Activated CD4-positive, CD25-positive, alpha-beta regulatory T cell treated with anti-CD3 and anti-CD28 coated beads, Interleukin-2, amount 50 U/mL, for 24 hours (primary cell): ENCODE measurements at regions not wholly inside any gene's neighbourhood (a gene's known extent, or its start where the extent isn't known, plus 50 kb on each side); places are given as distances from the start of the nearest gene placed in this dataset.
A peak's percentile ranks its signal among the peaks of the same experiment; 100 is the strongest.
"Not testable (repeated sequence)": the region's sequence is repeated elsewhere in the genome, so short reads cannot be mapped to it uniquely, and the experiment has no call there.

Experiments
- ATAC-seq, 2 donors: fragments of 150-1000 bp; cut with Tn5 transposase; one replicate each; pipeline ENCODE4 v1.10.0; 2021; ENCODE audit warnings: mild to moderate bottlenecking in 1 of 2, moderate library complexity in 1 of 2

DNA sequence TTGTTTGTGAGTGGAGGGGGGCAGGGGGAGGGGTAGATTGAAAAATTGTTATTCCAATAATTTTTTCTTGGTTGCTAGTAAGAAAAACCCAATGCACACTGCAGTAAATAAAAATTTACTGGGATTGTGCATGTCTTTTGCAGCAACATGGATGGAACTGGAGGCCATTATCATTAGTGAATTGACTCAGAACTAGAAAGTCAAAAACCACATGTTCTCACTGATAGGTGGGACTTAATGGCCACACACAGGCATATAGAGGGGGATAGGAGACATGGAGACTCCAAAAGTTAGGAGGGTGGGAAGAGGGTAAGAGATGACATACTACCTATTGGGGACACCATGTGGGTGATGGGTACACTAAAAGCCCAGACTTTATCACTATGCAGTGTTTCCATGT, 67.2 kb downstream of the BUB3 start:
- ATAC-seq: no peak

DNA sequence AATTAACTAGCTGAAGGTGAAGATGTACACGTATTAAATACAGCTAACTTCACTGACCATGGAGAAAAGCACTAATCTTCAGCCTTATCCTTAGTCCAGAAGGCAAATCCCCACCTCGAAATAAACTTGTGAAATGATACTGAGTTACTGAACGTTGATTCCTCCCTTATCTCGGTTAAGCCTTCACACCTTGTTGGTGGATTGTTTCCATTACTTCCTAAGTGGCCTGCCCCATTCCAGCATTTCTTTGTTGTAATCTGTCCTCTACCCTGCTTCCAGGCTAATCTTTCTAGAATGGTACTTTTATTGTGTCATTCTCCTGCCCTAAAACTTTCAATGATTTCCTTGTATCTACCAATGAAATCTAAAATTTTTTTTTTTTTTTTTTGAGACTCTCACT, 68.6 kb downstream of the BUB3 start:
- no peak for ATAC-seq

DNA sequence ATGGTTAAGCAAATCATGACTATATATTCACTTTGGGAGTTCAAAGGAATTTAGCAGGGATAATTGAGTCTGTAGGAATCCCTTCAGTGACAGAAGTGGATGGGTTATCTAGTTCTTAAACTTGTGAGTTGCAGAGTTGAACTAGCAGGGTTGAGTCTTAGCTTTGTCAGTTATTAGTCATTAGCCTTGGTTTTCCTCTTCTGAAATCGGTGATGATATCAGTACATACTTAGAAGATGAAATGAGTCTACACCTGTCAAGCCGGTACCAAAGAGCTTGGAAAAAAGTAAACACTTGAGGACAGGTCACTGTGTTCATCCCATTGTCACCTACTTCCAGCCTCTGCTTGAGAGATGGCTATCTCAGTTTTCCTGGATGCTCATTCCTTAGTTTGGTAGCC, 73.5 kb downstream of the BUB3 start:
- no peak for ATAC-seq

DNA sequence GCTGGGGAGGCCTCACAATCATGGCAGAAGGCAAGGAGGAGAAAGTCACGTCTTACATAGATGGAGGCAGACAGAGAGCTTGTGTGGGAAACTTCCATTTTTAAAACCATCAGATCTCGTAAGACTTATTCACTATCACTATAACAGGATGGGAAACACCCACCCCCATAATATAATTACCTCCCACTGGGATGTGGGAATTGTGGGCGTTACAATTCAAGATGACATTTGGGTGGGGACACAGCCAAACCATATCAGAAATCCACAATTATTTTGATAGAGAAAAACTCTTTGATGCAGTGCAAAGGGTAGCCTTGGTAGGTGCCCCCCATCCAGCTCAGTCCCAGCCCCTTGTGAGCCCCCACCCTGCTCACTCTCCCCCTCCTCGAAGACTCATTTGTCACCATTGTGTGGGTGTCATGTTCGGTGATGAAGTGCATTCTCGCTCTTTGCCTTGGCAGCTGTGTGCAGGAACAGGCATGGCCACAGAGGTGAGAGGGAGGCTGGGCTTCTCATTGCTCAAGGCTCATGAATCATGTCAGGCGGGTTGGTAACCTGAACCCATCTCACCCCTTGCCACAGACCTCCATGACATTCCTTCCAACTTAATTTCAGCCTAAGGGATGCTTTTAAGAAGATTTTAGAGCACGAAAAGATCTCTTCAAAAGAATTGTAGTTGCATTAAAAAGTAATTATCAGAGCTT, 75.9 kb downstream of the BUB3 start:
- no peak for ATAC-seq

DNA sequence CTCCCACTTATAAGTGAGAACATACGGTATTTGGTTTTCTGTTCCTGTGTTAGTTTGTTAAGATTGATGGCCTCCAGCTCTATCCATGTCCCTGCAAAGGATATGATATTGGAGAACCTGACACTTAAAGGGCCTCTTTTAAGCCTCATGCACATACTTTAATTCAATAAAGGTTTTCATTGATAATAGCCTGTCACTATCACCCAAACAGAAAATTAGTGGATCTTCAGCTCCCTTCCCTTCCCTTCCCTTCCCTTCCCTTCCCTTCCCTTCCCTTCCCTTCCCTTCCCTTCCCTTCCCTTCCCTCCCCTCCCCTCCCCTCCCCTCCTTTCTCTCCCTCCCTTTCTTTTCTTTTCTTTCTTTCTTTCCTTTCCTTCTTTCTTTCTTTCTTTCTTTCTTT, 78.7 kb downstream of the BUB3 start:
- not testable (repeated sequence) for ATAC-seq

DNA sequence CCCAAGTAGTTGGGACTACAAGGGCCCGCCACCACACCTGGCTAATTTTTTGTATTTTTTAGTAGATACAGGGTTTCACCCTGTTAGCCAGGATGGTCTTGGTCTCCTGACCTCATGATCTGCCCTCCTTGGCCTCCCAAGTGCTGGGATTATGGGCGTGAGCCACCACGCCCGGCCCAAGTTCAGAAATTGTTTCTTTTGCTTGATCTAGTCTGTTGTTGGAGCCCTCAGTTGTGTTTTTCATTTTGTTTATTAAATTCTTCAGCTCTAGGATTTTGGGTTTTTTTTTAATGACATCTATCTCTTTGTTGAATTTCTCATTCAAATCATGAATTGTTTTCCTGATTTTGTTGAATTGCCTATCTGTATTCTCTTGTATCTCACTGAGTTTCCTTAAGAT, 80.8 kb downstream of the BUB3 start:
- ATAC-seq: not testable (repeated sequence)

DNA sequence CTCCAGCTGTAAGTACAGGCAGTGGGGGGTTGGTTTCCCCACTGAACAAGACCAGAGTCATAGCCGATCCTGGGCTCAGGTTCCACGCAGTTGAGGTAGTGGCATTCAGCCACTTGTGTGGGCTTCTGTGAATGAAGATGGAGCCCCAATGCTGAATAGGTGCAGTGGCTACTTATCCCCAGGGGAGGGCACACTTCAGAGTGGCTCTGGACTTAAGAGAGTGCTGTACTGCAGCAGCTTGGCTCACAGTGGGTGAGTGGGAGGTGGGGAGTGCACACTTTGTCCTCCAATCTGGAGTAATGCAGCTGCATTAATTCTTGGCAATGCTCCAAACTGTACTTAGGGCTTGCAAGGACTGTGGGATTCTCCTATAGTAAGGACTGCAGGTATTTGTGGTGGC, 81.9 kb downstream of the BUB3 start:
- ATAC-seq: no peak

DNA sequence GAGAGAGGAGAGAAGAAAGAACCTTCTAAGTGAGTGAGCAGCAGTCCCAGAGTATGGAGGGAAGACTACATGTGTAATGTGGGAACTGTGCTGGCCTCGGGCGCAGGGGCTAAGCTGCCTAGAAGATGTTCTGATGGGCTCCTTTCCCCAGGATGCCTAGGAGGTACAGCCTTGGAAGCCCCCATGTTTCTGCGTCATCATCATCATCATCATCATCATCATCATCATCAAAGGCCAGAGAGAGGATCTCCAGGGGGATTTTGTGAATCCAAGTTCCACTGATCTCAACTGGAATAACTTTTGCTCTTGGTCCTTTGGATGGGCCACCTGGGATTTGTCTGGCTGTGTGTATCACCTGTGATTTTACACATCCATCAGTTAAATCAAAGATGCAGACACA, 86.0 kb downstream of the BUB3 start:
- no peak for ATAC-seq

DNA sequence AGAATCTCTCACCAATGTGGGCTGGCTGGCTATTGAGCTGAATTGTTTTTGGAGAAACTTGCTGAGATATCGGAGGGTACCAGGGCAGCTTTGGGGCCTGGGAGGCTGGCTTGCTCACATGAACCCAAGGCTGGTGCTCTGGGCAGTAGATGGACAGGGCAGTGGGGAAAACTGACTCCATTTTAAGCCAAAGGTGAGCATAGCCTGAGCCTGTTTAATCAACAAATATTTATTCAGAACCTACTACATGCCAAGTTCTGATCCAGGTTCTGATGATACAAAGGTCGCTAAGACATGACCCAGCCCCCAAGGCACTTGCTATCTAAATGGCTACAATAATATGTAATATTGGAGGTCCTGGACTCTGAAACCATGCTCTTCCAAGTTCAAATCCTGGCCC, 86.6 kb downstream of the BUB3 start:
- no peak for ATAC-seq

DNA sequence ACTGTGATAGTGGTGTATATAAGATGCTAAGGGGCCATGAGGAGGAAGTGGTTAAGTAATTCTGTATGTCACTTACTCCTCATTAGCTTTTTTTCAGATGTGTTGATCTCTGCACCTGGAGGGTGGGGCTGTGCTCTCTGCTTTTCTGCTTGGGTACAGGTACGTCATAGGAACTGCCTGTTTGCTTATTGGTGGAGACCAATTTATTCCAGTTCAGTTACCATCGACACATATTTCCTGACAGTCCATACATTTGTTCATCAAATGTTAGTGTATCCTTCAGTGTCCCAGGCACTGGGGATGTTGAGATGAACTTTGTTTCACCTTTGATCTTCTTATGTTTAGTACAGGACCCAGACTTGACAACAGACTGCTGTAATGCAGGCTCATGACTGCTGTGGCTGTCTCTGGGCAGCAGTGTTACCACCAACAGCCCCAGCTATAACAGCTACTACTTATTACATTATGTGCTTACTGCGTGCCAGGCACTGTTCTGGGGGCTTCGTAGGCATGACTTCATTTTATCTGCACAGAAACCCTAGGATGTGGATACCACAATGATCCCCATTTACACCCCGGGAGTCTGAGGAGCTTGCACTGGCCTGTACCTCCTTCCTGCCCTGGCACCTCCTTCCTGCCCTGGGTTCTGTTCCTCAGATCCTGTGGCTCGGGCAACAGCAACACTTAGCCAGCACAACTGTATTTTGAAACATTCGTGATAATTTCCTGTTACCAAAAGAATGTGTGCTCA, 87.4 kb downstream of the BUB3 start:
- peak; percentile 87 to 93 for ATAC-seq

DNA sequence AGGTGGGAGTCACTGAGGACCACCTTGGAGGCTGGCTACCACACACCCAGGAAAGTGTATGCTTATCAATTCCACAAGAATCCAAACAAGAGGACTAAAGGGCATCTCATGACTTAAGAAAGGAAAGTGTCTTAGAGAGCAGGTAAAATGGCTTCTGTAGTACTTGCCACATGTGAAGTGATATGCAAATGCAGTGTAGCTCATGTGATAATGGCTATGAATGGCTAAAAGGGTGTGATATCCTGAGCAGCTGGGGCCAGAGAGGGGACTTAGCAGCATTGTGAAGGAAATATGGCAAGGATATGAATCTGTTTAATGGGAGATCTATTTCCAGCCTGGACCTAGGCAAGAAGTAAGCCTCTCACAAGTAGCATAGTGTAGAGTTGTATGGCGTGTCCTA, 90.5 kb downstream of the BUB3 start:
- ATAC-seq: no peak

DNA sequence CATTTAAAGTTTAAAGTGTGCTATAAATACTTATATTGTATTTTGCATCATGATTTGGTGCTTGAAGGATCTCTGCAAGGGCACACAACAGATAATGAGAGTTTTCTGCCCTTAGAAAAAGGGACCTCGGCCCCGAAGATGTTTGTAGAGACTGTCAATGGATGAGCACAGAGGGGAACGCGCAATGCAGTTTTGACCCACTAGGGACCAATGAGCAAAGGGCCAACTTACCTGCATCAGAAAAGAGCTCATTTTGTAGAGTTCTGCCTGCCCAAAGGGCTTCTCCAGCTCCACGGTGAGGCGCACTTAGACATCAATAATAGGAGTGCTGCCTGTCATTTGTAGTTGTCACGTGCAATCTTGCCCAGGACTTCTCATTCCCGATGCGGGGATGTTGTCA, 91.1 kb downstream of the BUB3 start:
- ATAC-seq: no peak

DNA sequence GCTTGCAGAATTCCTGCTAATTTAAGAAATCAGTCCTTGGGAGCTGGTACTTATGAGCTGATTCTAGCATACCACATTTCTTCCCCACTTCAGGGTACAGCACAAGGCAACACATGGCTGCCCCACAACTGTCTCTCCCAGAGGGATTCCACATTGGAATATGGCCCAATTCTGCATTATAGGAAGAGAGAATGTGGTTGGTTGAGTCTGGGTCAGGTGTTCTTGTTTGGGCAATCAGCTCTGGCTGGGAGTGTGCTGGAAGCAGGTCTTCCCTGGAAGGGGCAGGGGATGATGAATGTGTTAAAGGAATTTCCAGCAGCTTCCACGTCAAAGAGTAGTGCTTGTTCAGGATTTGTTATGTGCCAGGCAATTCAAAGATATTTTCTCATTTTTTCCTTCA, 95.7 kb downstream of the BUB3 start:
- no peak for ATAC-seq

DNA sequence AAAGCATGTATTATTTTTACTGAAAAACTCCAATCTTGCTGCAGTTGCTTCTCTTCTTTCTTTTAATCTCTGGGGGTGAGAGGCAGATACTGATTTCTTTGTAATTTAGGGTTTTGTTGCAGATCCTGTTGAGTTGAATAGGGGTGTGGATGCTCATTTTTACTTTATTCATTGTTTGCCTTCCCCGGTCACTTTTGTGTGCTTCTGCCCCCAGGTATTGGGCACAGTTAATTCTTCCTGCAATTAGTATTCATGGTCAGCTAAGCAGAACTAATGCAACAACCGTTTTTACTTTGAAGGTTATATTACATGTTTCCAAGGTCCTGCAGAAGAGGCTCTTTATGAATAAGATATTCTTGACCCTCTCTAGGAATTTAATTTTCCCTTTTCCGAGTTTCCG, 96.4 kb downstream of the BUB3 start:
- ATAC-seq: no peak

DNA sequence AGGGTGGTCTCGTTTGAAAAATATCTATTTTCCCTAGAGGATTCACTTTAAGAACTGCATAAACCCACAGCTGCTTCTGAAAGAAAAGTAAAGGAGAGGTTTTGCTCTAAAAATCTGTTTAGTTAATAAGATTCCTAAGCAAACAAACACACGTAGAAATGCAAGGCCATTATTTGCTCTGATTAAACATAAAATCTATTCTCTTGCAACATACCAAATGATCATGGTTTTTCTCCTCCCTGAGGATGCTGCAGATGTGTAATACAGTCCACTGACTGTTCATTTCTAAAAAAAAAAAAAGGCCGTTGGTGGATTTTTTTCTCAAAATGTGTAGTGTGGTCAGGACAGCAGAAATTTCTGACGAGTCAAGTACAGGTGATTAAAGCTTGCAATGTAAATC, 98.6 kb downstream of the BUB3 start:
- ATAC-seq: no peak

DNA sequence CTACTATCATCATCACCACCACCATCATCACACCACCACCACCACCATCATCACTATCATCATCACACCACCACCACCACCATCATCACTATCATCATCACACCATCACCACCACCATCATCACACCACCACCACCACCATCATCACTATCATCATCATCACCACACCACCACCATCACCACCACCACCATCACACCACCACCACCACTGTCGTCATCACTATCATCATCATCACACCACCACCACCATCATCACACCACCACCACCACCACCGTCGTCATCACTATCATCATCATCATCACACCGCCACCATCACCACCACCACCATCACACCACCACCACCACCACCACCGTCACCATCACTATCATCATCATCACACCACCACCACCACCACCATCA, 100.1 kb downstream of the BUB3 start:
- ATAC-seq: not testable (repeated sequence)

DNA sequence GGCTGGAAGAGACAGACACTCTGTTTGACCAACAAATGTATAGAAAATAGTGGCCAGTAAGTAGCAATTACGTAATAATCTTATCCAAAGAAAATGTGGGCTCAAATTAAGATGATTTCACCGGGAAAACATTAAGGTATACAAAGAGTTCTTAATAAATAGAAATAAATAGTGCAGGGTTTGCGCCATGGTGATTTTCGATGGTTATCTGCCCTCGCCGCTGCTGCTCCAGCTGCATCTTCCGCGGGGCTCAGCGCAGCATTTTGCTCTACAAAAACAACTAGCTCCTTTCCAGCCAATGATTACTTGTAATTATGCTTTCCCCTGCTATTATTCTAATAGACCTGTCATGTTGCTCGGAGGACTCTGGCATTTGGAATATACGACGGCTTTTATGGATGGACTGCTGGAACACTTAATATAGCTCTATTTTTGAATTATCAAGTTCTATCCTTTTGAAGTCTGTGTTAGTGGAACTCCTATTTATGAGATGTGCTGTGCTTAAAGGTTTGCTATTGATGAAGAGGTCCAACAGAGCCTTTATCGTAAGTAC, 103.8 kb downstream of the BUB3 start:
- ATAC-seq: no peak

DNA sequence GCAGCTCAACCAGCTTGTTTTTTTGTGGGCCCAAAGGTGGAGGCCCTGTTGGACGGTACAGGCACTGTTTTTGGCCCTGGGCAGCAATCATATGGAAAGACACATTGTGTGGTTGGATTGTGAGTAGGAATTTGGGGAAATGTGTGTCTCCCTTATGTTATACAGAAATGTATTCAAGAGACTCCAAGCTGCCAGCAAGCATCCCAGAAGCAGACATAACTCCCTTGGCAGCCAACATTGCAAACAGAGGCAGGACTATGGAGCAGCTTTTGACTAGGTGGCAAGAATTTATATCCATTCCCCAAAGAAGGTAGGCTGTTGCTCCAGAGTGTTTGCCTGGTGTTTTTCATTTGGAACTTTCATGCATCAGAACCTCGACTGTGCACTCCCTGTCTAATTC, 104.9 kb downstream of the BUB3 start:
- no peak for ATAC-seq

DNA sequence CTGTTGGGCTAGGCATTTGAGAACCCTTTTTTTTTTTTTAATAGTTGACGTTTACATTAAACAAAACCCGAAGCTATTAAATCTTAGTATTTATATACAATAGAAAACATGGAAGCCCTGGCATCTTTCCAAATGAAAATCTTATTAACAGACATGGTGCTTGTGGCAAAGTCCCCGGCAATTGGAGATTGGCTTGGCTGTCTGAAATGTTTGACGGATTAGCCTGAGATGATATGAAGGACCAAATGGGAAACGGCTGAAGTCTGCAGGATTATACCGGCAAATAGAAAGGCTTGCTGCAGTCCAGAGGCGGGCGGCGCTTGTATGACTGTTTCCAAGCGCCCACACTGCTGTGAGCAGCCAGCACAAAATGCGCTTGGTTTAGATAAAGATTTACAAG, 105.6 kb downstream of the BUB3 start:
- ATAC-seq: no peak

DNA sequence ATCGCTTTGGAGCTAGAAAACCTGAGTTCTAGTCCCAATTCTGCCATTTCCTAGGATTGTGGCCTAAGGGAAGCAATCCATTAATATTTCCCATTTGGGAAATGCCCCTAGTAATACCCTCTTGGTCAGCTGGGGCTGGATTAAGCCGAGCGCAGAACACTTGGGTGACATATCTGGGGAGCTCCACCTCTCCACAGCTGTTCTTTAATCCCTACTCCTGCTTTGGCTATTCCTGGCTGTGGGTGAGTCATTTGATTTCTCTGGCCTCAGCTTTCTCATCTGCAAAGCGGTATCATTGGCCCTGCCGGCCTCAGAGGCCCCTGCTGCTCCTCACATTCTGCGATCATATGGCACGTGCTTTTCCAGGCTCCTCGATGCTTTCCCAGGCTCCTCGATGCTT, 108.3 kb downstream of the BUB3 start:
- ATAC-seq: no peak

DNA sequence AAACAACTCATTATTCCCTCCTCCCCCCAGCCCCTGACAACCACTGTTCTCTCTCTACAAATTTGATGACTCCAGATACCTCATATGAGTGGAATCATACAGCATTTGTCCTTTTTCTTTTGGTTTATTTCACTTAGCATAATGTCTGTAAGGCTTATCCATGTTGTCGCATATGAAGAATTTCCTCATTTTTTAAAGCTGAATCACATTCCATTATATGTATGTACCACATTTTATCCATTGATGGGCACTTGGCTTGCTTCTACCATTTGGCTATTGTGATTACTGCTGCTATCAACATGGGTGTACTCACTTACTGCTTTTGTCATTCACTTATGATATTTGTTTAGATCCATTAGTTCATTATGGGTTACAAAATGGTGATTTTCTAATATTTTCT, 112.8 kb downstream of the BUB3 start:
- ATAC-seq: no peak

DNA sequence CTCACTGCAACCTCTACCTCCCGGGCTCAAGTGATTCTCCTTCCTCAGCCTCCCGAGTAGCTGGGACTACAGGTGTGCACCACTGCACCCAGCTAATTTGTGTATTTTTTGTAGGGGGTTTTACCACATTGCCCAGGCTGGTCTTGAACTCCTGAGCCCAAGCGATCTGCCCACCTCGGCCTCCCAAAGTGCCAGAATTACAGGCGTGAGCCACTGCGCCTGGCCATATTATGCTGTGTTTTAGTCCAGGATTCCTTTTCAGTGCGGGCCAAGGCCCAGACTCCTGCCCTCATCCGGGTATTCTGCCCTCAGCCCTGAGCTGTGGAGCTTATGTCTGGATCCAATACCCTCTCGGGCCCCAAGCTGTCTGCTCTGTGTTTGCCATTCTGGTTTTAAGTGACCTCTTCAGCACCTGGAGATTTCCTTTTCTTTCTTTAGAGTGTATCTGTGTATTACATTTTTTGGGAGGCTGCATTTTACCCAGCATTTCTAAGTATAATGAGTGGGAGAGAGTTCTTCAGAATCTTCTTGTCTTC, 114.9 kb downstream of the BUB3 start:
- no peak for ATAC-seq

DNA sequence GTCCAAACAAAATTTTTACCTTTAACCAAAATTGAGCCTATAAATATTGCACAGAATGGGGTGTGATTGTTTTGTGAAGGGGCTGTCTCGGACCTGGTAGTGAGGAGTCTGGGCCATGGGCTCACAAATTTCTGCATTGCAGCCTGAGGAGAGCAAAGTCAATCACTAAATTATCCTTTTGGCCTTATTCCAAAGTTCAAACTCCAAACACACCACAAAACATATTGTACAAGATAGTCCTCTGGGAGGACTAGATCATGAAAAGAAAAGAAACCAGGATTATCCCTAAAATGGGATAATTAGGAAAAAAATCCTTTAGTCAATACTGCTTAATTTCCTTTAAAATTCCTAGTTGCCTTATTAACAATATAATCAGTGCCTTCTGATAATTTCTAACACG, 115.5 kb downstream of the BUB3 start:
- ATAC-seq: no peak

DNA sequence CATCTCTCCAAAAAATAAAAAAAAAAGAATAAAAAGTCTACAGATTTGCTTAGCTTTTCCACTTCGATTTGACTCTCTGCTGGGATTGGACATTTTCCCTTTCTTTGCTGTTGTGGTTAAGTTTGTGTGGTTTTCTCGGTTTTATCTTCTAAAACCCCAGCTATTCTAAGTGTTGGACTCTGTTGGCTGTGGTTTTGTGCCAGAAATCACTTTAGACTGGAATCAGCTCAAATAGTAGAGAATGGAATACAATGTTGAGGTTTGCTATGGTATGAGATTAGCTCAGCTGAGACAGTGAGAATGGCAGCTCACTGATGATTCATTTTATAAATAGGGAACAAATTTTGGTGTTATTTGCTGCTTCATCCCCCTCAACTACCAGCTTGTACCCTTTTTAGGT, 116.0 kb downstream of the BUB3 start:
- ATAC-seq: no peak
